A673 (cell line): ENCODE measurements at regions not wholly inside any gene's neighbourhood (a gene's known extent, or its start where the extent isn't known, plus 50 kb on each side); places are given as distances from the start of the nearest gene placed in this dataset.

Source experiments
- BruUV-seq: library from RNA; stranded (reverse); fragments of 400-500 nt; replicated peaks from 2 replicates; lab custom pipeline; 2021; lab: Mats Ljungman, UMichigan
- CTCF ChIA-PET: fragments of 300-600 bp; sonication (Branson Sonifier 250); formaldehyde crosslinking; loops from one replicate; lab custom pipeline; 2022; ENCODE audit warnings: antibody characterized with exemption; lab: Charles Lee
- POLR2A ChIA-PET: fragments of 300-600 bp; sonication (Branson Sonifier 250); formaldehyde crosslinking; loops from one replicate; lab custom pipeline; 2022; ENCODE audit warnings: antibody characterized with exemption; ENCODE audit not compliant: low non-redundant PET; lab: Charles Lee
- DNase-seq: peaks from one replicate; pipeline ENCODE4 v3.0.0-alpha.2; 2015; ENCODE audit warnings: low spot score
- H3K27ac ChIP-seq: fragments of 200-600 bp; sonication (generic); 2 replicates; pipeline ENCODE4 v1.5.1; 2016; ENCODE audit warnings: mixed run types, low read depth, mild to moderate bottlenecking, mixed read lengths, antibody characterized with exemption, low read length; ENCODE audit not compliant: poor library complexity, severe bottlenecking
- H3K27me3 ChIP-seq: fragments of 200-600 bp; sonication (generic); replicated peaks from 2 replicates; pipeline ENCODE4 v1.6.1; 2017; ENCODE audit warnings: mixed run types, low read depth, mild to moderate bottlenecking, mixed read lengths, antibody characterized with exemption, low read length; ENCODE audit not compliant: insufficient read depth, poor library complexity
- H3K36me3 ChIP-seq: fragments of 200-600 bp; sonication (generic); 2 replicates; pipeline ENCODE4 v1.6.1; 2016; ENCODE audit warnings: mixed run types, mild to moderate bottlenecking, mixed read lengths, antibody characterized with exemption, low read length; ENCODE audit not compliant: insufficient read depth, poor library complexity, severe bottlenecking
- H3K4me1 ChIP-seq: fragments of 200-600 bp; sonication (generic); 2 replicates; pipeline ENCODE4 v1.6.1; 2017; ENCODE audit warnings: mixed run types, mild to moderate bottlenecking, mixed read lengths, antibody characterized with exemption, low read length; ENCODE audit not compliant: insufficient read depth, poor library complexity, severe bottlenecking
- H3K4me3 ChIP-seq: fragments of 200-600 bp; sonication (generic); 2 replicates; pipeline ENCODE4 v1.5.1; 2016; ENCODE audit warnings: low read depth, mixed run types, mild to moderate bottlenecking, mixed read lengths, low read length; ENCODE audit not compliant: poor library complexity, severe bottlenecking
- H3K9me3 ChIP-seq: fragments of 200-600 bp; sonication (generic); 2 replicates; pipeline ENCODE4 v1.6.1; 2016; ENCODE audit warnings: mixed run types, low read depth, mild to moderate bottlenecking, mixed read lengths, antibody characterized with exemption, low read length; ENCODE audit not compliant: poor library complexity, severe bottlenecking
- CTCF ChIP-seq: fragments of 300-800, 200-600 bp; sonication (generic); conservative IDR thresholded peaks from 2 replicates; pipeline ENCODE4 v1.5.1; 2017; ENCODE audit warnings: low read depth, mild to moderate bottlenecking, antibody characterized with exemption, low read length, moderate library complexity, mixed read lengths
- EZH2 ChIP-seq: fragments of 200-600 bp; sonication (generic); IDR thresholded peaks from 2 replicates; pipeline ENCODE4 v1.6.1; 2017; ENCODE audit warnings: borderline replicate concordance, low read depth, mild to moderate bottlenecking, mixed read lengths, antibody characterized with exemption, low read length; ENCODE audit not compliant: poor library complexity, severe bottlenecking
- intact Hi-C: fragments of 100-400 bp; cut with micrococcal nuclease; formaldehyde crosslinking; loops from one replicate; pipeline ENCODE4 v1.10.0; 2022; ENCODE audit not compliant: unreplicated experiment

- H3K9me3 ChIP-seq, result no peaks in the 10 kb centered on the region
- H3K4me3 ChIP-seq, result no peak overlapping the region
- CTCF ChIA-PET, result no interaction called here
- H3K27ac ChIP-seq, result no peak overlapping the region
- intact Hi-C loops, result no loop called here
- no peak for TF ChIP-seq EZH2
- TF ChIP-seq CTCF, result no peak
- POLR2A ChIA-PET, result no interaction called here
- H3K27me3 ChIP-seq, result peaks cover 4% of the 10 kb centered on the region
- DNase-seq, result no peak
- no TSS peak for BruUV-seq
- no peaks in the 10 kb centered on the region for H3K4me1 ChIP-seq
- H3K36me3 ChIP-seq, result no peaks in the 10 kb centered on the region
These were observed 191.0 kb upstream of the C1orf174 start for GRCh38 chr1:4090976-4091660.

- ChIA-PET POLR2A (no interaction called here), CTCF (no interaction called here)
- intact Hi-C loops, result no loop called here
- H3K9me3 ChIP-seq, result no peaks in the 10 kb centered on the region
- no peak overlapping the region for H3K27ac ChIP-seq
- BruUV-seq, result no TSS peak
- no peaks in the 10 kb centered on the region for H3K4me1 ChIP-seq
- H3K36me3 ChIP-seq, result no peaks in the 10 kb centered on the region
- DNase-seq, result no peak
- no peak overlapping the region for H3K4me3 ChIP-seq
- TF ChIP-seq CTCF (no peak), EZH2 (no peak)
- H3K27me3 ChIP-seq, result no peaks in the 10 kb centered on the region
These were observed 191.9 kb upstream of the C1orf174 start for GRCh38 chr1:4091996-4092395.

GRCh38 chr1:4093856-4094565 lies 193.9 kb upstream of the C1orf174 start:
- no TSS peak for BruUV-seq
- H3K27ac ChIP-seq, result no peak overlapping the region
- no peak overlapping the region for H3K4me3 ChIP-seq
- DNase-seq, result no peak
- no peaks in the 10 kb centered on the region for H3K4me1 ChIP-seq
- POLR2A ChIA-PET, result no interaction called here
- TF ChIP-seq CTCF (no peak), EZH2 (no peak)
- H3K27me3 ChIP-seq, result no peaks in the 10 kb centered on the region
- intact Hi-C loops, result no loop called here
- CTCF ChIA-PET, result no interaction called here
- H3K36me3 ChIP-seq, result no peaks in the 10 kb centered on the region
- H3K9me3 ChIP-seq, result no peaks in the 10 kb centered on the region
